ENCODE measurements at regions not wholly inside any gene's neighbourhood (a gene's known extent, or its start where the extent isn't known, plus 50 kb on each side); places are given as distances from the start of the nearest gene placed in this dataset.

DNA sequence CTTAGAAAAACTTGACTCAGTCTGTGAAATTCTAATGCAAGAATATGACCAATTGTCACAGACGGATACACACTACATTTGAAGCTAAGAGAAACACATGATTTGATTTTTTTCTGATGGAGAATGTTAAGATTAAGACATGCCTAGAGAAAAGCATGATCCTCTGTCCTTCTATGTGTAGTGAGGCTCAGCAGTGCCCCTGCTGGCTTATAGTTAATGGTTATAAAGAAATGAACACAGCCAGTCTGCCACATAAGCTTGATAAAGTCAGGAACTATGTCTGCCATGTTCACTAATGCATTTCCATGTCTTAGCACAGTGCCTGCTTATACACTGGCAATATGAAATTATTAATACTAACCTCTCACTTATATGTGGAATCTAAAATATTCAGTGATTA lies 168.1 kb upstream of the DAAM1 start:
- TF ChIP-seq ZNF274 (IDR thresholded peaks at IDR 0.05; ENCODE audit: borderline replicate concordance, extremely low read depth, low read length): no peak
- no peak for TF ChIP-seq TAF1 (IDR thresholded peaks at IDR 0.05; ENCODE audit: low read depth, low read length)
- no peak for TF ChIP-seq JUND (IDR thresholded peaks at IDR 0.05; ENCODE audit: low read length)
- TF ChIP-seq, protein P1, sequence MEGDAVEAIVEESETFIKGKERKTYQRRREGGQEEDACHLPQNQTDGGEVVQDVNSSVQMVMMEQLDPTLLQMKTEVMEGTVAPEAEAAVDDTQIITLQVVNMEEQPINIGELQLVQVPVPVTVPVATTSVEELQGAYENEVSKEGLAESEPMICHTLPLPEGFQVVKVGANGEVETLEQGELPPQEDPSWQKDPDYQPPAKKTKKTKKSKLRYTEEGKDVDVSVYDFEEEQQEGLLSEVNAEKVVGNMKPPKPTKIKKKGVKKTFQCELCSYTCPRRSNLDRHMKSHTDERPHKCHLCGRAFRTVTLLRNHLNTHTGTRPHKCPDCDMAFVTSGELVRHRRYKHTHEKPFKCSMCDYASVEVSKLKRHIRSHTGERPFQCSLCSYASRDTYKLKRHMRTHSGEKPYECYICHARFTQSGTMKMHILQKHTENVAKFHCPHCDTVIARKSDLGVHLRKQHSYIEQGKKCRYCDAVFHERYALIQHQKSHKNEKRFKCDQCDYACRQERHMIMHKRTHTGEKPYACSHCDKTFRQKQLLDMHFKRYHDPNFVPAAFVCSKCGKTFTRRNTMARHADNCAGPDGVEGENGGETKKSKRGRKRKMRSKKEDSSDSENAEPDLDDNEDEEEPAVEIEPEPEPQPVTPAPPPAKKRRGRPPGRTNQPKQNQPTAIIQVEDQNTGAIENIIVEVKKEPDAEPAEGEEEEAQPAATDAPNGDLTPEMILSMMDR (IDR thresholded peaks at IDR 0.05; ENCODE audit: control extremely low read depth in 1 of 3, insufficient read depth in 1 of 3, low read depth in 1 of 3, low read length in 3 of 3): peak in 2 of 3 experiments; percentile 32 to 54; a peak in 2 of 4 replicates
- no peak for TF ChIP-seq YY1 (IDR thresholded peaks at IDR 0.05; ENCODE audit: low read depth, low read length)
- TF ChIP-seq EGR1 (IDR thresholded peaks at IDR 0.05; ENCODE audit: borderline replicate concordance, low read depth, low read length): no peak
- TF ChIP-seq EP300 (IDR thresholded peaks at IDR 0.05; ENCODE audit: borderline replicate concordance in 1 of 2, low read depth in 2 of 2, low read length in 2 of 2): no peak
- no peak for TF ChIP-seq EZH2 (IDR thresholded peaks at IDR 0.05; ENCODE audit: low read depth, low read length, severe bottlenecking)
- TF ChIP-seq TCF12 (IDR thresholded peaks at IDR 0.05; ENCODE audit: low read depth, low read length): no peak
- no peak for TF ChIP-seq RXRA (IDR thresholded peaks at IDR 0.05; ENCODE audit: insufficient read depth, low read depth, low read length)
